ENCODE measurements at regions not wholly inside any gene's neighbourhood (a gene's known extent, or its start where the extent isn't known, plus 50 kb on each side); places are given as distances from the start of the nearest gene placed in this dataset.

- Histone ChIP-seq H3K27ac (ENCODE audit: low read depth in 1 of 3, low read length in 2 of 3) (no peak overlapping the region), H3K9me3 (ENCODE audit: control insufficient read depth in 2 of 2, insufficient read depth in 1 of 2, low read depth in 1 of 2, low read length in 1 of 2) (no peaks in the 10 kb centered on the region), H3K27me3 (ENCODE audit: control insufficient read depth in 3 of 3, insufficient read depth in 3 of 3, low read length in 3 of 3) (no peaks in the 10 kb centered on the region), H3K4me1 (ENCODE audit: control insufficient read depth in 3 of 3, insufficient read depth in 2 of 3, low read depth in 1 of 3, low read length in 2 of 3) (peaks cover 0 to 14% (median 3%) of the 10 kb centered on the region in 3 donors), H3K36me3 (ENCODE audit: control insufficient read depth in 3 of 3, insufficient read depth in 2 of 3, low read depth in 1 of 3, low read length in 3 of 3) (no peaks in the 10 kb centered on the region), H3K4me3 (ENCODE audit: low read depth in 1 of 3, low read length in 3 of 3) (no peak overlapping the region)
- FAIRE-seq, result no peak
- no peak for DNase-seq
- 77 to 80% (median 77%) methylated on average over 5 of the region's 5 CpGs for WGBS, 3 donors
Observed at GRCh38 chr5:72559866-72560766, 52.9 kb upstream of the ZNF366 start.

- Histone ChIP-seq H3K9me3 (ENCODE audit: control insufficient read depth in 2 of 2, insufficient read depth in 1 of 2, low read depth in 1 of 2, low read length in 1 of 2) (no peaks in the 10 kb centered on the region), H3K27ac (ENCODE audit: low read depth in 1 of 3, low read length in 2 of 3) (no peak overlapping the region), H3K4me1 (ENCODE audit: control insufficient read depth in 3 of 3, insufficient read depth in 2 of 3, low read depth in 1 of 3, low read length in 2 of 3) (peaks cover 0 to 14% (median 3%) of the 10 kb centered on the region in 3 donors), H3K27me3 (ENCODE audit: control insufficient read depth in 3 of 3, insufficient read depth in 3 of 3, low read length in 3 of 3) (no peaks in the 10 kb centered on the region), H3K4me3 (ENCODE audit: low read depth in 1 of 3, low read length in 3 of 3) (no peak overlapping the region), H3K36me3 (ENCODE audit: control insufficient read depth in 3 of 3, insufficient read depth in 2 of 3, low read depth in 1 of 3, low read length in 3 of 3) (no peaks in the 10 kb centered on the region)
- no peak for DNase-seq
- 74 to 88% (median 85%) methylated on average over 2 of the region's 2 CpGs for WGBS, 3 donors
- no peak for FAIRE-seq
Observed at GRCh38 chr5:72558383-72558782, 51.2 kb upstream of the ZNF366 start.

GRCh38 chr5:72558046-72558336 lies 50.8 kb upstream of the ZNF366 start:
- no peak overlapping the region for H3K27ac ChIP-seq (ENCODE audit: low read depth in 1 of 3, low read length in 2 of 3)
- H3K4me3 ChIP-seq (ENCODE audit: low read depth in 1 of 3, low read length in 3 of 3), result no peak overlapping the region
- FAIRE-seq, result no peak
- H3K4me1 ChIP-seq (ENCODE audit: control insufficient read depth in 3 of 3, insufficient read depth in 2 of 3, low read depth in 1 of 3, low read length in 2 of 3), result peaks cover 0 to 14% (median 3%) of the 10 kb centered on the region in 3 donors
- no peak for DNase-seq
- no peaks in the 10 kb centered on the region for H3K36me3 ChIP-seq (ENCODE audit: control insufficient read depth in 3 of 3, insufficient read depth in 2 of 3, low read depth in 1 of 3, low read length in 3 of 3)
- H3K9me3 ChIP-seq (ENCODE audit: control insufficient read depth in 2 of 2, insufficient read depth in 1 of 2, low read depth in 1 of 2, low read length in 1 of 2), result no peaks in the 10 kb centered on the region
- H3K27me3 ChIP-seq (ENCODE audit: control insufficient read depth in 3 of 3, insufficient read depth in 3 of 3, low read length in 3 of 3), result no peaks in the 10 kb centered on the region
- 72 to 93% (median 84%) methylated on average over 11 of the region's 11 CpGs for WGBS, 3 donors

- 48 to 59% (median 58%) methylated on average over 18 of the region's 18 CpGs for WGBS, 3 donors
- DNase-seq, result peak in 1 of 2 donors; percentile 6
- peak overlapping the region in 2 of 3 donors; percentile 8 to 45 for H3K27ac ChIP-seq (ENCODE audit: low read depth in 1 of 3, low read length in 2 of 3)
Observed at GRCh38 chr5:72557167-72558045, 50.2 kb upstream of the ZNF366 start.

More at GRCh38 chr5:72557167-72558045, 50.2 kb upstream of the ZNF366 start:
- no peak for FAIRE-seq
- H3K4me1 ChIP-seq (ENCODE audit: control insufficient read depth in 3 of 3, insufficient read depth in 2 of 3, low read depth in 1 of 3, low read length in 2 of 3), result peaks cover 0 to 14% (median 3%) of the 10 kb centered on the region in 3 donors
- no peaks in the 10 kb centered on the region for H3K27me3 ChIP-seq (ENCODE audit: control insufficient read depth in 3 of 3, insufficient read depth in 3 of 3, low read length in 3 of 3)
- H3K9me3 ChIP-seq (ENCODE audit: control insufficient read depth in 2 of 2, insufficient read depth in 1 of 2, low read depth in 1 of 2, low read length in 1 of 2), result no peaks in the 10 kb centered on the region
- no peaks in the 10 kb centered on the region for H3K36me3 ChIP-seq (ENCODE audit: control insufficient read depth in 3 of 3, insufficient read depth in 2 of 3, low read depth in 1 of 3, low read length in 3 of 3)
- H3K4me3 ChIP-seq (ENCODE audit: low read depth in 1 of 3, low read length in 3 of 3), result peak overlapping the region in 1 of 3 donors; percentile 33
